SIG-M5 (cell line): ENCODE measurements at regions not wholly inside any gene's neighbourhood (a gene's known extent, or its start where the extent isn't known, plus 50 kb on each side); places are given as distances from the start of the nearest gene placed in this dataset.

Experiments
- DNase-seq: peaks from one replicate; lab custom pipeline; 2025; lab: John Stamatoyannopoulos, UW

DNA sequence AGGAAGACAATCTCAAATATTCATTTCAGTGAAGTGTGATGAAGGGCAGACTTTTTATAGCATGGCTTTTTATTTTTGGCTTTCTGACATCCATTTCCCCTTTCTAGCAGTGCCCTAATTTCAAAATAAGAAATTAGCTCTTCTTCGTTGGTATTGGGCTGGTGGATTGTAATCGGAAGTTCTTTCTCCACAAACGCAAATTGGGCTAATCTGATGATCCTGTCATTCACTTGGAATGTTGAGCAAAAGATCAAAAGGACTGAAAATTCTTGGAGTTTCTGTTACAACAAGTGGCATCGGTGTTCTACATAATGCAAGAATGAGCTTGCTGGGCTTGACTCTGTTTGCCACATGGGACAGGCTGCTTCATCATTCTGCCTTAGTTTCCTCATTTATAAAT, 1182.8 kb downstream of the FLRT2 start:
- peak; percentile 3 for DNase-seq

DNA sequence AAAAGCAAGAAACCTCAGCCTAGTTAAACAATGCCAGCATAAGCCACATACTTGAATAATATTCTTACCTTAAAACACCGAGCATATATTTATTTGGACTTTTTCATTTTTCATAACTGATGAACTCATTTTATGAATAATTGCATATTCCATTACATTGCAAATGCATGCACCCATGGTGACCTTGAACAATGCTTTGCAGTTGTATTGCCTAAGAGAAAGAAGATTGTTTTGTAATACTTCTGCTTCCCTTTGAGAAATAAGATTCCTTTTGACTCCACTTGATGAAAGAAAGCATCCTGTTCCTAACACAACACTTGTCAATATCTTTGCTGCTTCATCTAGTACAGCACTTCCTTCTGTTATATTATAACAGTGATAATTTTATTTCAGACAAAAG, 1182.2 kb downstream of the FLRT2 start:
- no peak for DNase-seq

GRCh38 chr14:86708846-86709339, 1178.9 kb downstream of the FLRT2 start:
- DNase-seq = no peak

- DNase-seq = no peak
Observed at GRCh38 chr14:86707071-86707470, 1177.1 kb downstream of the FLRT2 start.

- no peak for DNase-seq
Observed at GRCh38 chr14:86683561-86683960, 1153.6 kb downstream of the FLRT2 start.

- no peak for DNase-seq
Observed at GRCh38 chr14:86675059-86675458, 1145.1 kb downstream of the FLRT2 start.

- no peak for DNase-seq
Observed at GRCh38 chr14:86673523-86673969, 1143.6 kb downstream of the FLRT2 start.

DNA sequence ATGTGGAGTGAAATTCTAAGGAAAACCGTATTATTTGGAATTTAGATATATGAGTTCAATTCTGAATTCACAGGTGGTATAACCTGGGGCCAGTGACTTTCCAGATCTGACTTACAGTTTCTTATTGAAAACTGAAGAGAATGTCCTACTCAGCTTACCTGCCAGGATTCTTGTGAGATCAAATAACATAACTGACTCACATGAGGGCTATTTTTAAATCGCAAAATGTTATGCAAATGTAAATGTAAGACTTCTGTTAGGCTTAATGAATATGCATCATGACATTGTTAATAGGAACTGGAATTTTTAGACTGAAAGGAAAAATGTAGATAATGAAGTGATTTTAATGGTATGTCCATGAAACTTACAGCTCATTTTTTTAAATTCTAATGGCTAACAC, 1142.1 kb downstream of the FLRT2 start:
- no peak for DNase-seq

GRCh38 chr14:86665975-86666374, 1136.0 kb downstream of the FLRT2 start:
- DNase-seq = no peak

GRCh38 chr14:86662334-86662733, 1132.4 kb downstream of the FLRT2 start:
- no peak for DNase-seq

DNA sequence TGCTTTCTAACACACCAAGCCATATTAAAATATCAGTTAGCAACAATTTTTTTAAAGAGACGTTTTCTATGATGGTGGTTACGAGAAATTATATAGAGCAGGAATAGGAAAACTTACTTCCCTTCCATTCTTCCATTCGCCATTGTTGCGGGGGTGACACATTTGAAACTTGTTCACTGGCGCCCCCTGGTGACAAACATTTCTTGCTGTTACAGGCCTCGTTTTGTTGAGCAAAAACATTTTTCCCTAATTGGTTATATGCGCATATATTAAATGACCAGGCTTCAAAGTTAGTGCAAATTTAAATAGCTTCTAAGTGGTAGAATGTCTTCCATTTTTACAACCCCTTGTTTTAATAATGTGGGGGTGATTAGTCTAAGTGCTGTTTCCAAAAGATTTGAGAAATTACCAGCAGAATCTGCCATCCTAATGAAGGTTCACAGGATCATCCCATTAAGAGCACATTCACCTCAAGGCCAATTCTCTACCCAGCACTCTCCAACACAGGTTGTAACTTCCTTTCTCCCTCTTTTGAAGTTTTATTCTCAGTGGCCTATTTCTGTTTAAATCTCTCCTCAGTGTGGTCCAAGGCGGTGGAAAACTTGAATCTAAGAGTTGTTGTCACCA, 1124.7 kb downstream of the FLRT2 start:
- DNase-seq = no peak

- no peak for DNase-seq
Observed at GRCh38 chr14:86652526-86652925, 1122.6 kb downstream of the FLRT2 start.

DNA sequence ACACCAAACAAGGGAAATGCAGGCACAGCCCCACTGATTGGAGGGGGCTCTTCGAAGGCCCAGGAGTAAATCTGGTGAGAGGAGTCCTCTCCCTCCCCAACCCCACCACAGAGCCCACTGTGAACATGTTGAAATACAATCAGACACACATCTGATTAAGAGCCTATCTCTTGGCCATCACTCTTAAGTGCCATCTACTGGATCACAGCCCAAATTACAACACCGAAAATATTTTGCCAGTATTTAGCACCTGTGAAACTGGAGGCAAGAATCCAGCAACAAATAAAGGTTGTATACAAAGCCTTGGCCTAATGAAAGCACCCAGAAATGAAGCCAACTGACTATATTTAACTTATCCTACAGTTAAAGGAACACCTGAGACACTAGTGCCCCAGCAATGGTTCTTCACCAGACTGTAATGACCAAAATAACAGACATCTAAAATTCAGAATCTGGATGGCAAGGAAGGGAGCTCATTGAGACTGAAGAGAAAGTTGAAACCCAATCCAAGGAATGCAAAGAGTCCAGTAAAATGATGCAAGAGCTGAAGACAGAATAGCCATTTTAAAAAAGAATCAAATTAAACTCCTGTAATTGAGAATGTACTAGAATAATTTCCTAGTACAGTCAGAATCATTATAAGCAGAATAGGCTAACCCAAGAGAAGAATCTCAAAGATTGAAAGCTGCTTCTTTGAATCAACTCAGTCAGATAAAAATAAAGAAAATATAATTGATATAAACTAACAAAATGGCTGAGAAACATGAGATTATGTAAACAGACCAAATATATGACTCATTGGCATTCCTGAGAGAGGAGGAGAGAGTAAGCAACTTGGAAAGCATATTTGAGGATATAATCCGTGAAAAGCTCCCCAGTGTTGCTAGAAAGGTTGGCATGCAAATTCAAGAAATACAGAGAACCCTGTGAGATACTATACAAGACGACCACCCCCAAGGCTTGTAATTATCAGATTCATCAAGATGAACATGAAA, 1117.0 kb downstream of the FLRT2 start:
- DNase-seq = no peak

DNA sequence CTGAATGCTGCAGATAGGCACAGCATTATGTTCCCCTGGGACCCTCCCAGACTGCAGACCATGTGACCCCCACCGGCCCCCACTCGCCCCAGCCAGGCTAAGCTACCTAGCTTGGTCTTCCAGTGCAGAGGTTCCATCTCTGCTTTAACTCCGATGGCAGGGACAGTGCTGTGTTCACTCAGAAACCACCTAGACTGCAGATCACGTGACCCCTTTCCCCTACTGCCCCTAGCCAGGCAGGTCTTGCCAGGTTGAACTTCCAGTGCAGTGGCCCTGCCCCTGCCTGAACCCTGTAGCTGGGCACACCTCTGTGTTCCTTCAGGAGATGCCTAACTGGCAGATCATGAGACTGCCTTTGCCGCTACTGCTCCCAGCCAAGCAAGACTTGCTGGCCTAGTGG, 1116.2 kb downstream of the FLRT2 start:
- DNase-seq = no peak

GRCh38 chr14:86641310-86641709, 1111.4 kb downstream of the FLRT2 start:
- no peak for DNase-seq

- DNase-seq = no peak
Observed at GRCh38 chr14:86640288-86640687, 1110.3 kb downstream of the FLRT2 start.

DNA sequence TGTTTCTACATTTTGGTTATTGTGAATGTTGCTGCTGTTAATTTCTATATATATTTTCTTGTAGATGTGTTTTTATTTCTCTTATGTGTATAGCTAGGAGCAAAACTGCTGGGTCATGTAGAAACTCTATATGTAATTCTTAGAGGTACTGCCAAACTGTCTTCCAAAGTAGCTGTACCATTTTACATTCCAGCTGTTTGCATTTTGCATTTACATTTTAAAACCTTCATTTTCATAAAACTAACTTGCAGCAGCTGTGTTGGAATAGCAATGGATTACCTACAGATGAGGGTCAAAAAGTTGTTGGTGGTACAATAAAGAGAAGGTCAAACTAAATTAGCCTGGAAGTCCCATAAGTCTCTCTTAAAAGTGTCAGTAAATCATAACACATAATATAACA, 1109.7 kb downstream of the FLRT2 start:
- DNase-seq = no peak

GRCh38 chr14:86639146-86639545, 1109.2 kb downstream of the FLRT2 start:
- no peak for DNase-seq

DNA sequence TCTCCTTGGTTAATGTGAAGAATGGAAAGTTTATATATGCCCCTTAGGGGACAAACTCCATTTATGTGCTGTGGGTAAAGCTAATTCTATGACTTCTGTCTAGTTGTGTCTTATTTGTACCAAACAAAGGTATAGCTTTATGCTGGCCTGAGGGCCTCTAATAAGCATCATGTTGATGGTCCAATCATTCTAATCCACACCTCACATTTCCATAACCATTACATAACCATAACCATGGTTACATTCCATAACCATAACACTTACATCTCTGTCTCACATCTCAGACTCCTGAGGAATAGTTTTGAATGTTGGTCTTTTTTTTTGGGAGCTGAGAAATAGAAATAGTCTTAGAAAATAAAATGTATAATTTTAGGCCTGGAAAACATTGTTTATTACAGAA, 1097.1 kb downstream of the FLRT2 start:
- DNase-seq = no peak

- DNase-seq = no peak
Observed at GRCh38 chr14:86626530-86626929, 1096.6 kb downstream of the FLRT2 start.

GRCh38 chr14:86625637-86626036, 1095.7 kb downstream of the FLRT2 start:
- no peak for DNase-seq

DNA sequence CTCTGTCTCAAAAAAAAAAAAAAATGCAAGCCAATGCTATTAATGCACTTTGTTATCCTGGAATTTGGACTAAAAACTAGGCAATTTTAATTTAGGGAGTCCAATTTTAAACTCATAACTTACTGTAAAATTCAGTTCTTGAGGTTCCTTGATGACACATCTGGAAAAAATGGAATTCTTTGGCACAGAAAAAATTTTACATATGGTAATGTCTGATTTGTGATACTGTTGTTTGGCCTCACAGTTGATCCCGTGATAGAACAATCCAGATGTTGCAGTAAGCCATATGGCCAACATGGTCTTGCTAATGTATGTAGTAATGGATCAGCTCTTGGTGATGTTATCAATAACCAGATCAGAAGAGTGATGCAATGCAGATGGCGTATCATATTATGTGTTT, 1089.8 kb downstream of the FLRT2 start:
- no peak for DNase-seq

DNA sequence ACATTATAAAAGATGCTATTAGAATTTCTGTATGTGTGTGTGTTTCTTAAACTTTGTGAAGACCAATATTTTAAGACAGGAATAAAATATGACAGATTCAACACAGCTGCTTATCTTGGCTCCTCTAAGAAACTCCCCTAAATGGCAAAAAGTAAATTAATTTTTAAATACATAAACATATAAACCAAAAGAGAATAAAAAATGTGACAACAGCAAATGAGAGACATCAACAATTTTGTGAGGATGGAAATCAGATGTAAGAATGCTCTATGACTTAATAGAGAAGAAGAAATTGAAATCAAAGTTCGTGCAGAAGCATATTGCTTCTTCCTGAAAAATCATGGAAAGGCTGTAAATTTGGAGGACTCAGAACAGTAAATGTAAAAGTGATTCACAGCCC, 1083.8 kb downstream of the FLRT2 start:
- DNase-seq = no peak
